ENCODE measurements at regions not wholly inside any gene's neighbourhood (a gene's known extent, or its start where the extent isn't known, plus 50 kb on each side); places are given as distances from the start of the nearest gene placed in this dataset.

GRCh38 chr10:121664671-121665070 is 66.4 kb upstream of the FGFR2 start:
- WGBS, 2 donors: 85 to 91% methylated on average over 2 of the region's 2 CpGs
- Histone ChIP-seq H3K4me1 (ENCODE audit: control insufficient read depth in 5 of 5, insufficient read depth in 5 of 5, low read length in 5 of 5) (peaks cover 0 to 14% (median 2%) of the 10 kb centered on the region in 5 donors), H3K4me3 (no peak overlapping the region), H3K9me3 (ENCODE audit: control insufficient read depth in 4 of 4, insufficient read depth in 3 of 4, low read length in 3 of 4) (no peaks in the 10 kb centered on the region), H3K27me3 (ENCODE audit: control insufficient read depth in 3 of 3, insufficient read depth in 3 of 3, low read length in 2 of 3) (no peaks in the 10 kb centered on the region), H3K27ac (ENCODE audit: low read depth in 1 of 2, low read length in 1 of 2) (no peak overlapping the region), H3K9ac (ENCODE audit: insufficient read depth in 1 of 2, low read length in 2 of 2) (no peak overlapping the region), H3K36me3 (ENCODE audit: control insufficient read depth in 4 of 4, insufficient read depth in 4 of 4, low read length in 4 of 4) (no peaks in the 10 kb centered on the region)
- no peak for TF ChIP-seq CTCF (IDR thresholded peaks at IDR 0.05; ENCODE audit: control extremely low read depth, extremely low read depth)
- no peak for DNase-seq
- ATAC-seq (ENCODE audit: insufficient read depth, low FRiP score): no peak

- DNase-seq (peak; percentile 26 to 50 (median 43)), ATAC-seq (ENCODE audit: insufficient read depth, low FRiP score) (no peak)
- Histone ChIP-seq H3K4me3 (no peak overlapping the region), H3K9me3 (ENCODE audit: control insufficient read depth in 4 of 4, insufficient read depth in 3 of 4, low read length in 3 of 4) (no peaks in the 10 kb centered on the region), H3K36me3 (ENCODE audit: control insufficient read depth in 4 of 4, insufficient read depth in 4 of 4, low read length in 4 of 4) (no peaks in the 10 kb centered on the region), H3K27me3 (ENCODE audit: control insufficient read depth in 3 of 3, insufficient read depth in 3 of 3, low read length in 2 of 3) (no peaks in the 10 kb centered on the region), H3K27ac (ENCODE audit: low read depth in 1 of 2, low read length in 1 of 2) (no peak overlapping the region), H3K9ac (ENCODE audit: insufficient read depth in 1 of 2, low read length in 2 of 2) (no peak overlapping the region), H3K4me1 (ENCODE audit: control insufficient read depth in 5 of 5, insufficient read depth in 5 of 5, low read length in 5 of 5) (peaks cover 0 to 5% (median 2%) of the 10 kb centered on the region in 5 donors)
- WGBS, 2 donors: 54 to 63% methylated on average over 11 of the region's 11 CpGs
- TF ChIP-seq CTCF (IDR thresholded peaks at IDR 0.05; ENCODE audit: control extremely low read depth, extremely low read depth): no peak
These were observed 65.0 kb upstream of the FGFR2 start for GRCh38 chr10:121662945-121663917.

GRCh38 chr10:121662531-121662930 is 64.3 kb upstream of the FGFR2 start:
- no peak for TF ChIP-seq CTCF (IDR thresholded peaks at IDR 0.05; ENCODE audit: control extremely low read depth, extremely low read depth)
- Histone ChIP-seq H3K4me3 (no peak overlapping the region), H3K27me3 (ENCODE audit: control insufficient read depth in 3 of 3, insufficient read depth in 3 of 3, low read length in 2 of 3) (no peaks in the 10 kb centered on the region), H3K27ac (ENCODE audit: low read depth in 1 of 2, low read length in 1 of 2) (no peak overlapping the region), H3K36me3 (ENCODE audit: control insufficient read depth in 4 of 4, insufficient read depth in 4 of 4, low read length in 4 of 4) (no peaks in the 10 kb centered on the region), H3K9ac (ENCODE audit: insufficient read depth in 1 of 2, low read length in 2 of 2) (no peak overlapping the region), H3K4me1 (ENCODE audit: control insufficient read depth in 5 of 5, insufficient read depth in 5 of 5, low read length in 5 of 5) (no peaks in the 10 kb centered on the region), H3K9me3 (ENCODE audit: control insufficient read depth in 4 of 4, insufficient read depth in 3 of 4, low read length in 3 of 4) (no peaks in the 10 kb centered on the region)
- WGBS, 2 donors: 84 to 90% methylated on average over 13 of the region's 13 CpGs
- no peak for ATAC-seq (ENCODE audit: insufficient read depth, low FRiP score)
- DNase-seq: no peak
